Uterus (tissue), 3 donors: ENCODE measurements at regions not wholly inside any gene's neighbourhood (a gene's known extent, or its start where the extent isn't known, plus 50 kb on each side); places are given as distances from the start of the nearest gene placed in this dataset.

Source experiments
- DNase-seq, 2 donors: peaks; one replicate each; pipeline ENCODE4 v3.0.0-alpha.2; 2019 to 2020
- H3K27ac ChIP-seq, 2 donors: fragments of 200-600 bp; sonication (generic); 1 replicate in 1 of 2; 2 replicates in 1 of 2; pipeline ENCODE4 v1.5.1; 2016 to 2018
- H3K27me3 ChIP-seq, 2 donors: fragments of 200-600 bp; sonication (generic); one replicate each; pipeline ENCODE4 v1.5.1; 2018 to 2019; ENCODE audit warnings: control low read depth in 1 of 2
- H3K36me3 ChIP-seq, 2 donors: fragments of 200-600 bp; sonication (generic); one replicate each; pipeline ENCODE4 v1.5.1; 2019; ENCODE audit warnings: control low read depth in 1 of 2
- H3K4me1 ChIP-seq, 2 donors: fragments of 200-600 bp; sonication (generic); one replicate each; pipeline ENCODE4 v1.5.1; 2018 to 2019; ENCODE audit warnings: control low read depth in 1 of 2
- H3K4me3 ChIP-seq, 2 donors: fragments of 200-600 bp; sonication (generic); 1 replicate in 1 of 2; 2 replicates in 1 of 2; pipeline ENCODE4 v1.5.1; 2018 to 2019; ENCODE audit warnings: mild to moderate bottlenecking in 1 of 2
- H3K9me3 ChIP-seq, 2 donors: fragments of 200-600 bp; sonication (generic); one replicate each; pipeline ENCODE4 v1.5.1; 2019; ENCODE audit warnings: control low read depth in 1 of 2
- CTCF ChIP-seq, 4 experiments: fragments of 200-600 bp in 2 of 4; fragments of 450-650 bp in 2 of 4; sonication (generic) in 2 of 4; IDR thresholded peaks; one replicate each; pipeline ENCODE4 v1.5.1; 2016 to 2019; ENCODE audit warnings: antibody characterized with exemption in 4 of 4, mild to moderate bottlenecking in 2 of 4, moderate library complexity in 1 of 4
- POLR2A ChIP-seq, 2 donors: fragments of 450-650 bp; IDR thresholded peaks; one replicate each; pipeline ENCODE4 v1.6.1; 2016; ENCODE audit warnings: antibody characterized with exemption in 2 of 2, mild to moderate bottlenecking in 1 of 2, moderate library complexity in 1 of 2
- intact Hi-C: fragments of 100-400 bp; cut with DNase I; formaldehyde crosslinking; loops from one replicate; pipeline ENCODE4 v1.15.1; 2023; ENCODE audit warnings: low total_unique reads
- donor health status: DM: yes; HTN: yes; CAD: no.

DNA sequence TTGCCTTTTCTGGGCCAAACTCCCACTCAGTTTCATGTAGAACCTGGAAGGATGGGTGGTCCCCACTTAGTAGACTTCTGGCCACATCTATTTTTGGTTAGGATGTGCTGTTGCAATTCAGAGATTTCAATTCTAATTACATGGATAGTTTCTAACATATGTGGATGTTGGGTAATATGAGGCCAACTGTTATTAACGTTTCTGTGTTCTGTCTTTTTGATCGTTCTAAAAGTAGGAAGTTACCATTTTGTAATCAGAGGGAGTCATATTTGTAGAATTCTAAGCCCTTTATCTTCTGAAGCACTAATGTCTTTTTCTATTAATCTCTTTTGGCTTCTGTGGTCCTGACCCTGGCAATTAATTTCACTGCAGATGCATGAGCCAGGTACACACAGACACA, 141.6 kb upstream of the SPEF2 start:
- Histone ChIP-seq H3K36me3 (no peaks in the 10 kb centered on the region), H3K9me3 (no peaks in the 10 kb centered on the region), H3K4me1 (peaks cover 0 to 13% of the 10 kb centered on the region in 2 donors), H3K27me3 (no peaks in the 10 kb centered on the region), H3K4me3 (no peak overlapping the region), H3K27ac (peak overlapping the region; percentile 65 to 71)
- no peak for TF ChIP-seq POLR2A (IDR thresholded peaks at IDR 0.05)
- TF ChIP-seq CTCF (IDR thresholded peaks at IDR 0.05): no peak
- intact Hi-C loops: no loop called here
- DNase-seq: peak in 1 of 2 donors; percentile 35

GRCh38 chr5:35473589-35473988, 144.1 kb upstream of the SPEF2 start:
- no peaks in the 10 kb centered on the region for H3K27me3 ChIP-seq
- peaks cover 0 to 13% of the 10 kb centered on the region in 2 donors for H3K4me1 ChIP-seq
- intact Hi-C loops: no loop called here
- H3K4me3 ChIP-seq: no peak overlapping the region
- H3K27ac ChIP-seq: no peak overlapping the region
- H3K9me3 ChIP-seq: no peaks in the 10 kb centered on the region
- no peaks in the 10 kb centered on the region for H3K36me3 ChIP-seq
- no peak for TF ChIP-seq CTCF (IDR thresholded peaks at IDR 0.05)
- no peak for DNase-seq

GRCh38 chr5:35470866-35471265, 146.8 kb upstream of the SPEF2 start:
- H3K27me3 ChIP-seq: no peaks in the 10 kb centered on the region
- DNase-seq: peak in 1 of 2 donors; percentile 36
- intact Hi-C loops: no loop called here
- no peak overlapping the region for H3K4me3 ChIP-seq
- no peaks in the 10 kb centered on the region for H3K36me3 ChIP-seq
- TF ChIP-seq POLR2A (IDR thresholded peaks at IDR 0.05) (no peak), CTCF (IDR thresholded peaks at IDR 0.05) (no peak)
- no peak overlapping the region for H3K27ac ChIP-seq
- no peaks in the 10 kb centered on the region for H3K4me1 ChIP-seq
- H3K9me3 ChIP-seq: no peaks in the 10 kb centered on the region

DNA sequence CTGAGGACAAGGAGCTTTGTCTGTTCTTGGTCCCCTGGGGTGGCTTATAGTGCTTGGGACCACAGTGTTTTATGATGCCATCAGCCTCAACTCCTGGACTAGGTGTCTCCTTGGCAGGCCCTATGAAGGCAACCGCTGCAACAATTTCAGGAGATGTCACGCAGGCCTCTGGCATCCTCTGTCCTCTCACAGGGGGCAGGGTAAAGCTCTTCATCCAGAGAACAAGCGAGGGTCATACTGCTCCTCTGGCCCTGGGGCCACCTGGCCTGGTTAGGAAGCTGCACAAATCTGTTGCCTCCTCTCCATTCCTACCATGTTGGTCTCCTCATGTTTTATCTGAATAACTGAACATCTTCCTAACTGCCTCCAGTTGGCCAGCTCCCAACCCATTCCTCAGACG, 148.9 kb upstream of the SPEF2 start:
- H3K4me3 ChIP-seq: no peak overlapping the region
- no peaks in the 10 kb centered on the region for H3K36me3 ChIP-seq
- H3K27ac ChIP-seq: no peak overlapping the region
- no peaks in the 10 kb centered on the region for H3K4me1 ChIP-seq
- no peaks in the 10 kb centered on the region for H3K9me3 ChIP-seq
- DNase-seq: no peak
- no peak for TF ChIP-seq CTCF (IDR thresholded peaks at IDR 0.05)
- TF ChIP-seq POLR2A (IDR thresholded peaks at IDR 0.05): no peak
- H3K27me3 ChIP-seq: no peaks in the 10 kb centered on the region
- intact Hi-C loops: no loop called here

- no peak overlapping the region for H3K4me3 ChIP-seq
- H3K4me1 ChIP-seq: no peaks in the 10 kb centered on the region
- H3K27me3 ChIP-seq: no peaks in the 10 kb centered on the region
- H3K9me3 ChIP-seq: no peaks in the 10 kb centered on the region
- no peak overlapping the region for H3K27ac ChIP-seq
- TF ChIP-seq POLR2A (IDR thresholded peaks at IDR 0.05) (no peak), CTCF (IDR thresholded peaks at IDR 0.05) (no peak)
- no peaks in the 10 kb centered on the region for H3K36me3 ChIP-seq
- intact Hi-C loops: no loop called here
- DNase-seq: no peak
Measured at GRCh38 chr5:35466746-35467145, 150.9 kb upstream of the SPEF2 start.
